GM21367 (cell line): ENCODE measurements at regions not wholly inside any gene's neighbourhood (a gene's known extent, or its start where the extent isn't known, plus 50 kb on each side); places are given as distances from the start of the nearest gene placed in this dataset.

ENCODE experiments used
- ATAC-seq: cut with Tn5 transposase; IDR thresholded peaks from one replicate; pipeline ENCODE4 v1.9.1; 2021; ENCODE audit not compliant: unreplicated experiment

DNA sequence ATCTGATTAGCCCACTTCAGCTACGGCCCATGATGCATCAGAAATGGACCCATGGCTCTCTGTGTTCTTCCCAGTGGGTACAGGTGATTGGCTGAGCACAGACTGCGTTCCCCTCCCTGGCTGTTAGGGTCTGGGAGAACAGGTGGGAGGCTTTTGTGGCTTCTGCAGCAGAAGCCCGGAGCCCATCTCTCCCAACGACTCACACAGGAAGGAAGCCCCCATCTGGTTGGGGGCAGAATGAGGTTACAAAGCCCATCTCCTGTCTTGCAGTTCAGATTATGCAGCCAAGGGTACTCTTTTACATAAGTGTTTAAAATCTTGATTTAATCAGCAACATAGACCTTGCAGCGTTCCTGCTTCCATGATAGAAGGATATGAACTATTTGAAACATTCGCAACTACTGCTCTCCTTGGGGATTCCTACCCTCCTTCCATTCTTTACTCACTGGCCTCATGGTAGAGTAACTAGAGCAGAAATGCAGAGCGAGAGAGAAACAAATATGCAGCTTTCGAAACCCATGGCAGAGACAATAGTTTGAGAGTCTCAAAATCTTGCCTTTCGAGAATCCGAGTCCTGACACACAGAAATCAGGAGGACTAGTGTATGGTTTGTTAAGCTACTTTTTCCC is 291.3 kb downstream of the TLE3 start:
- no peak for ATAC-seq

DNA sequence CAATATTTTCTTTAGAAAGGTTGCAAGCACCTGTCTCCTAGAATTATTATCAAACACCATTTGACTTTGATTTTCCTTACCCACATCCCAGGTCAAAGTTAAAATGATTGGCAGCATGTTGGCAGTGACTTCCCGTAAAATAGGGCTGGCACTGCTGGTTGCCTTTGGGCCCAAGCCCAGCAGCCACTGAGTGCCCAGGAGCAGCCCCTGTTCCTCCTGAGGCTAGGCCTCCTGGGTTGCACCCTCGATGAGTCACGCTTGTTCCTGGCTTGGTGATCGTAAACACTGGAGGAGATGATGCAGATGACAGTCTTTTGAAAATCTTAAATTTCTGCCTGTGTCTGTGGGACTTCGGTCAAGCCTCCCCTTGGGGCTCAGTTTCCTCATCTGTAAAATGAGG is 290.0 kb downstream of the TLE3 start:
- no peak for ATAC-seq

DNA sequence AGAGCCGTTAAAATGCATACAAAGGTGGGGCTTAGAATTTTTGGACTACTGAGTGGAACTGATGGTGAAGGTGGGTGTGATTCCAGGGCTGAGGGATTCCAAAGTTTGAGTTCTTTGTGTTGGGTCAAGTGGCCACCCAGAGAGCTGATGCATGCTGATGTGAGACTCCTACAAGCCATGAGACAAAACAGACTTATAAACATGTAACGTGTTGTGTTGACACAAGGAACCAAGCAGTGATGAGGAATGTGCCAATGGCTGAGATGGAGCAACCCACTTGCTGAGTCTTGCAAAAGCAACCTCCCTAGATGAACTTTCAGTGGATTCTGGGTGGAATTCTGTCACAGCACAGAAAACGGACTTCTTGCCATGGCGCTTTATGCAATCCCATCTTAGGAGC is 289.0 kb downstream of the TLE3 start:
- no peak for ATAC-seq

DNA sequence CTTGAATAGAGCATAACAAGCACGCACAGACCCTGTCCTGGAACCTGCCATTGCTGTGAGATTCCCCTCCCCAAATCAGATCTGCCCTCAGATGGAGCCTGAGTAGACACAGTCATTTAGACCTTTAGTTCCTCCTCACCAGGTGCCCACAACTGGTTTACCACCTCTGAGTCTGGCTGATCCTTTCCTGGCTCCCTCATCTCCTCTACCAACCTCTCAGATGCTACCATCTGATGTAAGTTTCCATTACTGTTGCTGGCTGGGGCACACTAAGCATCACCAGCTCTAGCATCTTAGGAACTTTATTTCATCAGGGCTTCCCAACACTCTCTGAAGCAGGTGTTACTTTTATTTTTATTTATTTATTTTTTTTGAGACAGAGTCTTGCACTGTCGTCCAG is 288.3 kb downstream of the TLE3 start:
- ATAC-seq = no peak

DNA sequence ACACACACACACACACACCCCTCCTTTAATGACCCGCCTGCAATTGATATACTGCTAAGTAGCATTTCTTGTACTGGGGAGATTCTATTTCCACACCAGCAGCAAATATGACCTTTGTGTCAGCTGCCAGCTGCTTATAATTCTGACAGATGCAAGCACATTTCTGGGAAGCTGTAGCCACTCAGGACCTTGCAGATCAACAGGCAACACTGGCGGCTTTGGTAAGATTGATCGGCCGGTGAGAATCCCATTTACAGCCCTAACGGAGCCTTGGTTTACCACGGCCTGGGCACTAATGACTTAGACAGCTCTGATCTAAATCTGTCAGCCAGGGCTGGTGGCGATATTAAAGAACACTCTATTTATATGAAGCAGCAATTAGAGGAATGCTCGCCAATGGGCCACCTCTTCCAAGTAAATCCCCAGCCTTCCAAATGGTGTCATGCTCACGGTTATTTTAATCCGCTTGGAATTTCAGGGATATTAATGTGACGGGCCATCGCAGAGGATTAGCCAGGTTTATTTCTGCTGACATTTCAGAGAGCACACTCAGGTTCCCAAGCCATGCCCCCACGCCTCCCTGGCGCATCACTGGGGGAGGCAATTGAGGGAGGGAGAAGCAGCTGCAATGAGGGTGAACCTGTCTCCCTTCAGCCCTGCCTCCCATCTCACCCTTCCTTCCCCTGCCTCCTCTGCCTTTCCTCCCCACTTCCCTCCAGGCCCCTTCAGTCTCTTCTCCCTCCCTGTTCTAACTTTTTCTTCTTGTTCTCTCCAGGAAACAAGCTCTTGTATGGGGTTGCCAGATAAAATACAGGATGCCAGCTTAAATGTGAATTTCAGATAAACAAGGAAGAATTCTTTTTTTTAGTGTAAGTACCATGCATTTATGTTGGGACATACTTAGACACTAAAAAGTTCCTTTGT is 287.0 kb downstream of the TLE3 start:
- ATAC-seq = no peak

DNA sequence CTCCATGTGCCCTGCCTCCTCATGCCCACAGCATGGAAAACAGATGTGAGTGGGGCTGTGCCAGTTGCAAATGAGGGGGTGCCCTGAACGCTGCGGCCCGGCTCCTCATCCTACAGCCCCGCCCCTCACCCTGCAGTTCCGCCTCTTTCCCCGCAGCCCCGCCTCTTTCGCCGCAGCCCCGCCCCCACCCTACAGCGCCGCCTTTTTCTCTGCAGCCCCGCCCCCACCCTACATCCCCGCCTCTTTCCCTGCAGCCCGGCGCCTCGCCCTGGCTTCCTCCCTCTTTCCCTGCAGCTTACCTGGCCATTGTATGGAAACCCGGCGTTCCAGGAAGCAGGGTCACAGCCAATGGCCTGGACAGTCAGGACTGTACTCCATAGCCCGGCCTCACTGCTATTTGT is 284.9 kb downstream of the TLE3 start:
- ATAC-seq = no peak

DNA sequence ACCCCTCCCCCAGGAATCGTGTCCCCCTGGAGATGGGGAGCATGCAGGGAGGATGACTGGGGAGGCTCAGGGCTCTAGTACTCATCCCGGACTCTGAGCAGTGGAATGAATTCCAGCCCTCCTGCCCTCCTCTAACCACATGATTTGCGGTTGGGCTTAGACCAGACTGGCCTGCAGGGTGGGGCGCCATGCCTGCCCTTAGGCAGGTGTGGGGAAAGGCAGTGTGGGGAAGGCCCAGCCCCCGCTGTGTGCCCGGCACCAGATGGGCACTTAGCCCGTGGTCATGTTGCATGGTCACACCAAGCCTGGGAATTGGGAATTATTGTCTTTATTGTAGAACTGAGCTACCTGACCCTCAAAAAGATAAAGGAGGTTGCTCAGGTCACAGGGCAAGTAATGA is 283.8 kb downstream of the TLE3 start:
- no peak for ATAC-seq

DNA sequence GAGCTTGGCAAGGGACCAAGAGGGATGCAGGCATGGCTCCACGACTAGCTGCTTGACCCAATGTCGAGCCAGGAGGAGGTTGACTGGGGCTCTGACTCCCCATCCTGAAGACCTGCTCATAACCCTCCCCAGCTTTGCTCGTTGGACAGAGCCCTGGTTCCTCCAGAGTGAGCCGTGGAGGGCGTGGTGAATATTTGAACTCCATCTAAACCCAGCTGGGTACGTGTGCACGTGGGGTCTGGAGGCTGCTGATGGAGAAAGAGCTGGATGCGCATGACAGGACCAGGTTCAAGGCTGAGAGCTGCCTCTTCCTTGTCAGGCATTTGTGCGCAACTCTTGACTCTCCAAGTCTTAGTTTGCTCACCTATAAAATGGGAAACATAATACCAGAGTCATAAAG is 282.8 kb downstream of the TLE3 start:
- ATAC-seq = no peak

DNA sequence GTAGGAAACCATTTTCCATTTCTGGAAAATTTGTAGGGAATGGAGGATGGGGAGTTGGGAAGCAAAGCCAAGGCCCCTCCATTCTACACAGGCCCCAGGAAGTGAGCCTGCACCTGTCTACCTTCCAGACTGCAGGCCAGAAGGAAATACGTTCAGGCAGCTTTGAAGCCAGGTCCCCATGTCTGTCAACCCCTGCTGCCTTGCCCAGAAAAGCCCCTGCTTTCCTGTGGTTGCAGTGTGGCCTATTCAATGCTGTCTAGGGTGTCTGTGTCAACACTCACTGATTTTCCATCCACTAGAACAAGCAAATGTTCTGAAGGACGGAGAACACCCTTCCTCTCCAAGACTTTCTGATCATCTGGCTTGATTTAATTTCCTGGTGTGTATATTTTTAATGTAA is 281.9 kb downstream of the TLE3 start:
- no peak for ATAC-seq

DNA sequence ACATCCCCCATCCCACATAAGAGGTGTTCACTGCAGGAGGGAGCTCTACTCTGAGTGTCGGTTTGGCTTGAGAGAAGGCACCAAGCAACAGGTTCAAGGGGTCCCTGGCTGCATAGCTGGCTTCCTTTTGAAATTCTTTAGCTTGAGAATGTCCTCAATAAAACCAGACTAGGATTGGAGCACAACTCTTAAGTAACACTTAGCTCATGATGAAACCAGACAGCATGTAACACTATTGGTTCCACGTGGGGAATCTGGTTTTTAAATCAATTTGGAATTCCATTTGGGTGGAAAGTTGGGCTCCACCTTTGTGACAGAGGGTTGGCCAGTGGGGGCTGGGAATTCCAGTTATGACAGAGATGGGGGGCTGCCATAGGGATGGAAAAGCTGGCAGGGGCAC is 281.2 kb downstream of the TLE3 start:
- no peak for ATAC-seq

DNA sequence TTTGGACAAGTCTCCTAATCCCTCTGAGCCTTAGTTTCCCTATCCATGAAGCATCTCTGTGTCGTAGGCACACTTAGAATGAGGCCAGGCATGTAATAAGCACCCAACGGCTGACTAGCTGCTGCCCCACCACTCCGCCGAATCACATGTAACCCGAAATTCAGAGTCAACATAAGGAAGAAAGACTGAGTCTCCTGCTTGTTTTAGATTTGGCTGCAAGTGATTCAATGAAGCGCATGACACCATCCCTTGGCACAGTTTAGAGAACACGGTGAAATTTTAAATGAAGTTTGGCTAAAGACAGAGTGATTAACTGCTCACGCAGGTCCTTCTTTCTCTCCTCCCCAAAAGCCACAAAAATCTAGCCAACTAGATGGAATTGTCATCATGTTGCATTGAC is 279.2 kb downstream of the TLE3 start:
- no peak for ATAC-seq

DNA sequence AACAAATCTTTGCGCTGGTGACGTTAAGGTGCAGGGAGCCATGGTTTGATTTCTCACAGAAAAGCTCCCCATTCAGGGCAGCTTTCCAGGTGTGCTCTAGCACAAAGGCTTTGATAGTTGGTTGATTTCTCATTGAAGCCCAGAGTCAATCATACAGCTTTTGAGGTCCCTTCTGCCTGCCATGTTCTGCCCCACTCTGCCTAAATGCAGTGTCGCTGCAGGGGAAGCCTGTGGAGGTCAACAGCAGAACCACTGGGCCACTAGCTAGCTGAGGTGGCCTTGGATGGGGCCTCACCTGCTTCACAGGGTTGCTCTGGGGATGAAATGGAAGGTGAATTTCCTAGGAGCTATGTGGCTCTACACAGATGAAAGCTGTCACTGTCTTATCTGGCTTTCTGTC is 278.3 kb downstream of the TLE3 start:
- no peak for ATAC-seq

DNA sequence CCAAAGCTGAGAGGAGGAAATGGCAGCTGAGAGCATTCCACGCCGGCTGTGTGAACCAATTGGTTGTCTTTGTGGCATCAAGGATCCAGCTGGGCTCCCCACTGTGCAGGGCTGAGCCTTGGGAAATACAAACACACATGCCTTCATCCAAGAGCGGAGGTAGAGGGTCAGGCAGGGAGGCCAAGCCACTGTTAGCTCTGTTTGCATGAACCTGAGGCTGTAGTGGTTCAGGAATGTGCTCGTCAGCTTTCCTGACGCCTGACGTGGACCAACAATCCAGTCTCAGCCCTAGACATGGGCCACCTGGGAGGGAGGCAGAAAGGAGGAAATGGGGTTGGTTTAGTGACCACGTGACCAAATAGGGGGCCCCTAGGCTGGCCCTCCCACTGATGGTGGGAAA is 276.9 kb downstream of the TLE3 start:
- no peak for ATAC-seq

DNA sequence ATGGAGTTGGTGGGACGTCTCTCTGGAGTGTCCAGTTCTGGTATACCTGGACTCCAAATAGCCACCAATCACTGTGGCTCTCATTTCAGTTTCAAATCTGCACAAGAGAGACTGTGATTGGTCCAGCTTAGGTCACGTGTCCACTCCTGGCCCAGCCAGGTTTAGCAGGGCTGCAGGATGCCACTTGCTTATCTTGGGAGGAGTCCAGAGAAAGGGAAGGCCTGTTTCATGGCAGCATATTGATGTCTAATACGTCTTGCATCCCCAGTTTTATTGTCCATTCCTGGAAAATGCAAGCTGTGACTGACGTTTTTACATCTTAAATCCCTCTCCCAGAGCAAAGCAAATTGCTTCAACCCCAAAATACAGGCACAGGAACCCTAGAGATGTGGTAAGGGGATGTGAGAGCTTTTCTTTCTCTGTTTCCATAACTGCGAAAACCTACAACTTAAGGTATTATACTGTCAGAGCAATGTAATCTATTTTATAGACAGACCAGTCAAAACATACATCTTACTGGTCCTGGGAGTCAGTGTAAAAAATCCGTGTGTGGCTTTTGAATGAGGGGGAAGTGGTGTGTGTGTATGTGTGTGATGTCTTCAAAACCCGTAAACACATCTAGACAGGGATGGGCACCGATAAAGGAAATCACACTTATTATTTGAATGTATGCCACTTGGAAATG is 274.4 kb downstream of the TLE3 start:
- no peak for ATAC-seq

DNA sequence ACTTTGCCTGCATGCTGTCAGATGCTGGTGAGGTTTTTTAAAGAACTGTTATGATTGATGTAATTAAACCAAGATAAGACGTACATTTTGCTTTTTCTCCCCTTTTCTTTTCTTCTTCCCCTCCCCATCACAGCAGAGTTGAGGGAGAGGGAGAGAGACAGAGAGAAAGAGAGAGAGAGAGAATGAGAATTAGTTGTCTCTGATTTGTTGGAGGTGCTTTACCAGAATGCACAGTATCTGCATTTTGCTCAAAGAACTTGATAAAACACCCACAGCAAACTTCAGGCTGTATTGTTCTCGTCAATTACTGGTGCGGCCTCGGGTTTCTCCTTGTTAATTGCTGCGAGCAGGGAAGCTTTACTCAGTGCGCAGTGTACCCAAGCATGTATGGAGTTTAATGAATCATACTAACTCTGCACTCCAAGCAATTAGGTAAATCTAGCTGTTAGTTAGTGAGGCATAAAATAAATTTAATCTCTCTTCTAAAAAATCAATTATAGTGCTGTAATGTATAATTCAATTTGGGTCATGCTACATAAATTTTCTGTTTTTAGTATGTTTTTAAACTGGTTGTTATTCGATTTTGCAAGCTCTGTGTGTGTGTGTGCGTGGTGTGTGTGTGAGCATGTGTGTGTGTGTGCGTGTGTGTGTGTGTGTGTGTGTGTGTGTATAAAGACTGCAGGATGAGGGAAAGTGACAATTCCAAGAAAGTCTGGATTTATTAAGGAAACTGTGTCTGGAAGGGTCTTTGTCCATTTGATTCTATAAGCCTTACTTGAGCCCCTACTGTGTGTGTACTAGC is 273.4 kb downstream of the TLE3 start:
- ATAC-seq = no peak

DNA sequence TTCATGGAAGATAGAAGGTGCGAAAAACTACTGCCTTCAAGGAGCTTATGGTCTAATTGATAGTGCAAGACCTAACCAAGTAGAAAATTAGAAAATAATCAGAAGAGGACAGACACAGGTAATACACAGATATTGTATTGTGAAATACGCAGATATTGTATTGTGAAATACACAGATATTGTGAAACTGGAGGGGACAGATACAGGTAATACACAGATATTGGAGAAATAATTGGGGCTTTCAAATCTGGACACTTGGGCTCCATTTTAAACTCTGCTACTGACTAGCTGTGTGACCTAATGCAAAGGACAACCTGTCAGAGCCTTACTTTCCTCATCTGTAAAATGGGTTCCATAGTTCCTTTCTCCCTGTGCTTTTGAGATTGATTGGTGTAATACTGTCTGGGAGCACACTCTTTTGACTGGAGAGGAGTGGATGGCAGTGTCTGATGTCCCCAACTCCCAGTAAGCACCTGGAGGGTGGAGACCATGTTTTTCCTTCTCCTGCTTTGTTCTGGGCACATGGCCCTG is 272.8 kb downstream of the TLE3 start:
- ATAC-seq = no peak

DNA sequence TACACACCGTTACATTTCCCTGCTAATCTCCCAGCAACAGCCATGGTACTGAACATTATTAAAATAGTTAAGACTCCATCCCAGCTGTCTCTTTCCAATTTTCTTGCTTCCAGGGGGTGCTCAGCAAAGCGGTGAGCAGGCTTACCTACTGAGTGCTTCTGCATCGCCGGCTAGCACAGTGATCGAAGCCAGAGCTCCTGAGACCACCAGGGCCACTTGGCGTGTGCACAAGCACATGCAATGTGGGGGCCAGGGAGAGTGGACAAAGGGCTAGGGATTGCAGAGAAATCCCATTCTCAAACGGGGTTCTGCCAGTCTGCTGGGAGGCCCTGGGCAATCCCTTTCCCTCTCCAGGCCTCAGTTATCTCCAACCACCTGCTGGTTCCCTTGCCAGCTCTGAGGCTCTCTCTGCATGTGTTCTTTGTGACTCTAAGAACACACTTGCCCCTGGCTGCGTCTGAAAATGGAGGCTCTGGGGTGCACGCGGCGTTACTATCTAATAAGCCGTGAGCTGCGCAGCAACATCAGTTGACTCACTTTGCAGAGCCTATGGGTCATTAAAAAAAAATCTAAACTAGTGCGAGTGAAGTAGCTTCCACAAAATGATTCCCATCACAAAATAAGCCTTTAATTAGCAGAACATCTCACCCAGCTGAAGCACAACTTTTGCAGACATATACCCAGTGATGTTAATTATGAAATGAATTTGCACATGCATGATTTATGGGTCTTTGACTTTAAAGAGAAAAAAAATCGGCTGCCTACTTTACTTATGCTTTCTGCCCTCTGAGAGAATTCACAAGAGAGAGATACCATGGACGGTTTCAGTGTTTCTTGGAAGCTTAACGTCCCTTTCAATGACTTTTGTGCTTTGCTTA is 271.5 kb downstream of the TLE3 start:
- no peak for ATAC-seq

DNA sequence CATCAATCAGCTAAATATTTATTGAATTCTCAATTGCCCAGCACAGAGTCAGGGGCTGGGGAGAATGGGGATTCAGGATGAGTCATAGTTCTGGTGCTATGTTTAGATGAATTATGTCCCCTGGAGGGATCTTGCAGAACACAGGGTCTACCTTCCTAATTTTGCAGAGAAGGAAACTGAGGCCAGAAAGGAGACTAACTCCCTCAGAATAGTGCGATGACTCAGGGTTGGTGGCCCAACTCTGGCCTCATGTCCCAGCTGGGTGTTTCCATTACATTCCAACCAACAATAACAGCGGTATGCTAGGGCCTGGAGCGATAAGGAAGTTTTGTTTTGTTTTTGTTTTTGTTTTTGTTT is 270.9 kb downstream of the TLE3 start:
- ATAC-seq = no peak

DNA sequence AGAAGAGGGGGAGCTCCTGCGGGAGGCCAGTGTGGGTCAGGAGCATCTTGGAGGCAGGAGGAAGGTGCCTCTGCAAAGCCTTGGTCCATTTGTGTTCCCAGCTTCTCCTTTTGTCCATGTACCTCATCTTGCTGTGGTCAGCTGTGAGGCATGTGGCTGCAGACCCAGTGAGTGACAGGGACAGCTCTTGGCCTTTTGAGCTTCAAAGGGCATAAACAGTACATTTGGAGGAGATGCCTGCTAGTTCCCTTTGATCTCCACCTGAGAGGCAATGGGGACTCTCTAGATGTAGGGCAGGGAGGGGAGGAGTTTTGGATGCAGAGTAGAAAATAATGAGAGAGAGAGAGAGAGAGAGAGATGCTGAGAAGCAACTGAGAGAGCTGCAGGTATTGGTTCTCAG is 270.0 kb downstream of the TLE3 start:
- ATAC-seq = no peak

DNA sequence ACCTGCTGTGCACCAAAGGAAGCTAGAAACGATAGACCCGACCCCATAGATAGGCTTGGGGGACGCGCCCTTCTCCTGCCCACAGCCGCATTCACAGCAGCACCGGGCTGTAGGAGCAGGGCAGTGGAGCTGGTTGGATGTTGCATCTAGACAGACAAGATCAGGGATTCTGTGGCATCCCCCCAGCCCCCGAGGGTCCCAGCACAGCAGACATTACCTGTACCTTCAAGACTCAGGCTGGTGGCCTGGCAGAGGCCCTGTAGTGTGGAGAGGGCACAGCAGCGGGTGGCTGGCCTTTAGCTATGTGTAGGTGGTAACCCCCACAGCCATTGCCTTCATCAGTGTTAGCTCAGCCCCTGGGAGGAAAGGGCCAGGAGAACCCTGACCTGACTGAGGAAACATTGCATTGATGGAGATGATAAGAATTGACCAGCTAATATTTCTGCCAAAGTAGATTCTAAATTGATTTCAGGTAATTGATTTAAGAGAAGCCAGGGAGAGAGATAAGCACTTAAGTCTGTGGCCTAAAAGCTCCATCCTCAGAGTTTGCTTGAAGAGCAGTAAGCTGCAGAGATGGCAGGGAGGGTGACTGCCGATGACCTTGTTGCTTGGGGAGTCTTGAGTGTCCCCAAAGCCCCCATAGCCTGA is 269.4 kb downstream of the TLE3 start:
- ATAC-seq = no peak
